B cell (primary cell): ENCODE measurements at regions not wholly inside any gene's neighbourhood (a gene's known extent, or its start where the extent isn't known, plus 50 kb on each side); places are given as distances from the start of the nearest gene placed in this dataset.

Source experiments
- CTCF ChIP-seq: fragments of 200-600 bp; IDR thresholded peaks from one replicate; pipeline ENCODE4 v1.8.0; 2022; ENCODE audit warnings: antibody characterized with exemption, mild to moderate bottlenecking
- EZH2 ChIP-seq: IDR thresholded peaks from 2 replicates; pipeline ENCODE4 v1.6.1; 2012; ENCODE audit warnings: borderline replicate concordance, low read depth, mild to moderate bottlenecking, moderate library complexity, low read length; ENCODE audit not compliant: insufficient read depth, poor library complexity, severe bottlenecking

GRCh38 chr9:16154521-16155078, 601.8 kb downstream of the CCDC171 start:
- TF ChIP-seq CTCF (no peak), EZH2 (no peak)
